Mesenchymal stem cell (in vitro differentiated cells and primary cell): ENCODE measurements at regions not wholly inside any gene's neighbourhood (a gene's known extent, or its start where the extent isn't known, plus 50 kb on each side); places are given as distances from the start of the nearest gene placed in this dataset.
"Not testable (repeated sequence)": the region's sequence is repeated elsewhere in the genome, so short reads cannot be mapped to it uniquely, and the experiment has no call there.

ENCODE experiments used
- DNase-seq: peaks from one replicate; pipeline ENCODE4 v3.0.0-alpha.2; 2013
- H2AFZ ChIP-seq: one replicate; pipeline ENCODE4 v1.6.1; 2013; ENCODE audit warnings: low read depth, mild to moderate bottlenecking, control low read depth, inconsistent platforms, low read length, moderate library complexity
- H2AK5ac ChIP-seq: 2 replicates; pipeline ENCODE4 v1.6.1; 2013; ENCODE audit warnings: low read length, moderate library complexity, mild to moderate bottlenecking, inconsistent platforms; ENCODE audit not compliant: severe bottlenecking
- H2BK120ac ChIP-seq: one replicate; pipeline ENCODE4 v1.6.1; 2013; ENCODE audit warnings: low read depth, mild to moderate bottlenecking, inconsistent platforms, low read length, moderate library complexity
- H2BK12ac ChIP-seq, 2 experiments: one replicate each; pipeline ENCODE4 v1.6.1; 2013; ENCODE audit warnings: inconsistent platforms in 2 of 2, low read length in 2 of 2, mild to moderate bottlenecking in 2 of 2, moderate library complexity in 2 of 2, control low read depth in 1 of 2
- H2BK15ac ChIP-seq: one replicate; pipeline ENCODE4 v1.6.1; 2013; ENCODE audit warnings: mild to moderate bottlenecking, low read depth, inconsistent platforms; ENCODE audit not compliant: poor library complexity, severe bottlenecking
- H2BK5ac ChIP-seq: 2 replicates; pipeline ENCODE4 v1.6.1; 2013; ENCODE audit warnings: low read depth, mild to moderate bottlenecking, low read length, control low read depth, inconsistent platforms; ENCODE audit not compliant: poor library complexity, severe bottlenecking
- H3K14ac ChIP-seq, 2 experiments: one replicate each; pipeline ENCODE4 v1.6.1; 2013; ENCODE audit warnings: inconsistent platforms in 2 of 2, low read length in 2 of 2, control low read depth in 1 of 2, mild to moderate bottlenecking in 1 of 2, moderate library complexity in 1 of 2
- H3K18ac ChIP-seq, 2 experiments: one replicate each; pipeline ENCODE4 v1.6.1; 2013; ENCODE audit warnings: inconsistent platforms in 2 of 2, low read length in 2 of 2, control low read depth in 1 of 2, low read depth in 1 of 2, mild to moderate bottlenecking in 1 of 2
- H3K23ac ChIP-seq, 2 experiments: one replicate each; pipeline ENCODE4 v1.6.1; 2013; ENCODE audit warnings: inconsistent platforms in 2 of 2, low read length in 2 of 2, mild to moderate bottlenecking in 2 of 2, moderate library complexity in 2 of 2, control low read depth in 1 of 2
- H3K27ac ChIP-seq: 2 replicates; pipeline ENCODE4 v1.5.1; 2013; ENCODE audit warnings: mild to moderate bottlenecking, moderate library complexity, low read length, control low read depth, inconsistent platforms; ENCODE audit not compliant: poor library complexity, severe bottlenecking
- H3K27me3 ChIP-seq, 2 experiments: 2 replicates each; pipeline versions ENCODE4 v1.6.1 to v1.7.0; 2013; ENCODE audit warnings: low read length in 2 of 2, mild to moderate bottlenecking in 2 of 2, moderate library complexity in 2 of 2, control low read depth in 1 of 2, inconsistent platforms in 1 of 2; ENCODE audit not compliant: control insufficient read depth in 1 of 2, insufficient read depth in 1 of 2
- H3K36me3 ChIP-seq, 2 experiments: 2 replicates each; pipeline versions ENCODE4 v1.6.1 to v1.7.0; 2013; ENCODE audit warnings: low read length in 2 of 2, control low read depth in 1 of 2, inconsistent platforms in 1 of 2, low read depth in 1 of 2, mild to moderate bottlenecking in 1 of 2; ENCODE audit not compliant: insufficient read depth in 2 of 2, control insufficient read depth in 1 of 2
- H3K4ac ChIP-seq, 2 experiments: one replicate each; pipeline ENCODE4 v1.6.1; 2013; ENCODE audit warnings: inconsistent platforms in 2 of 2, low read length in 2 of 2, mild to moderate bottlenecking in 2 of 2, moderate library complexity in 2 of 2, control low read depth in 1 of 2, low read depth in 1 of 2
- H3K4me1 ChIP-seq: 2 replicates; pipeline ENCODE4 v1.6.1; 2013; ENCODE audit warnings: low read depth, low read length, control low read depth; ENCODE audit not compliant: control insufficient read depth, insufficient read depth
- H3K4me2 ChIP-seq: 2 replicates; pipeline ENCODE4 v1.6.1; 2013; ENCODE audit warnings: low read length, mild to moderate bottlenecking, inconsistent platforms; ENCODE audit not compliant: poor library complexity, severe bottlenecking
- H3K4me3 ChIP-seq, 2 experiments: 2 replicates each; pipeline versions ENCODE4 v1.5.1 to v1.7.0; 2013; ENCODE audit warnings: low read length in 2 of 2, mild to moderate bottlenecking in 2 of 2, control low read depth in 1 of 2, low read depth in 1 of 2; ENCODE audit not compliant: insufficient read depth in 1 of 2
- H3K79me1 ChIP-seq: replicated peaks from 2 replicates; pipeline ENCODE4 v1.6.1; 2013; ENCODE audit warnings: mild to moderate bottlenecking, control low read depth, low read length, inconsistent platforms; ENCODE audit not compliant: poor library complexity, severe bottlenecking
- H3K9ac ChIP-seq: 2 replicates; pipeline ENCODE4 v1.7.0; 2013; ENCODE audit warnings: mild to moderate bottlenecking, low read length, moderate library complexity
- H3K9me3 ChIP-seq: 2 replicates; pipeline ENCODE4 v1.7.0; 2013; ENCODE audit warnings: mild to moderate bottlenecking, low read length; ENCODE audit not compliant: control insufficient read depth
- H4K8ac ChIP-seq: one replicate; pipeline ENCODE4 v1.6.1; 2013; ENCODE audit warnings: inconsistent platforms, mild to moderate bottlenecking, low read length, moderate library complexity
- H4K91ac ChIP-seq: one replicate; pipeline ENCODE4 v1.6.1; 2013; ENCODE audit warnings: mild to moderate bottlenecking, low read length, inconsistent platforms
- WGBS: methylation state at CpG from one replicate; pipeline ENCODE4 v1.1.7; 2013; ENCODE audit warnings: mixed read lengths; 5-methylcytosine and 5-hydroxymethylcytosine counted together

- H3K27ac ChIP-seq, H3K18ac ChIP-seq, DNase-seq: not testable (repeated sequence)
Observed at GRCh38 chr1:118280656-118281055, 95.6 kb upstream of the SPAG17 start.

GRCh38 chr1:118275472-118276115 is 90.6 kb upstream of the SPAG17 start:
- H3K79me1 ChIP-seq, result no peaks in the 10 kb centered on the region
- no peak overlapping the region for H3K27ac ChIP-seq
- no peak overlapping the region for H3K4ac ChIP-seq
- H3K23ac ChIP-seq, result no peak overlapping the region
- no peak overlapping the region for H2BK15ac ChIP-seq
- 85% methylated on average over 6 of the region's 8 CpGs for WGBS
- no peak overlapping the region for H4K91ac ChIP-seq
- no peak overlapping the region for H2AK5ac ChIP-seq
- peaks cover 0 to 3% of the 10 kb centered on the region in 2 experiments for H3K27me3 ChIP-seq
- H3K4me2 ChIP-seq, result no peak overlapping the region
- no peak overlapping the region for H4K8ac ChIP-seq
- no peak overlapping the region for H3K9ac ChIP-seq
- no peaks in the 10 kb centered on the region for H3K4me1 ChIP-seq
- H2BK5ac ChIP-seq, result no peak overlapping the region
- no peak overlapping the region for H2AFZ ChIP-seq
- no peak overlapping the region for H2BK120ac ChIP-seq
- no peaks in the 10 kb centered on the region for H3K36me3 ChIP-seq
- no peak for DNase-seq
- H2BK12ac ChIP-seq, result no peak overlapping the region
- H3K9me3 ChIP-seq, result no peaks in the 10 kb centered on the region
- H3K14ac ChIP-seq, result no peak overlapping the region
- H3K4me3 ChIP-seq, result no peak overlapping the region
- H3K18ac ChIP-seq, result no peak overlapping the region

More at GRCh38 chr1:118280656-118281055, 95.6 kb upstream of the SPAG17 start:
- H2BK12ac ChIP-seq, H3K9ac ChIP-seq, H3K4me1 ChIP-seq, H3K36me3 ChIP-seq, H3K9me3 ChIP-seq, H2BK120ac ChIP-seq, H3K79me1 ChIP-seq, H3K4me2 ChIP-seq, H3K23ac ChIP-seq, H2BK5ac ChIP-seq, H2AFZ ChIP-seq, H2AK5ac ChIP-seq, H3K4ac ChIP-seq, H4K91ac ChIP-seq, H3K4me3 ChIP-seq, H4K8ac ChIP-seq, H2BK15ac ChIP-seq, H3K27me3 ChIP-seq, H3K14ac ChIP-seq: not testable (repeated sequence)
- WGBS, result 97% methylated on average over 10 of the region's 10 CpGs

- no peak overlapping the region for H3K27ac ChIP-seq
- no peaks in the 10 kb centered on the region for H3K9me3 ChIP-seq
- H3K23ac ChIP-seq, result no peak overlapping the region
- H2BK15ac ChIP-seq, result no peak overlapping the region
- no peak overlapping the region for H3K4me3 ChIP-seq
- no peak overlapping the region for H2BK5ac ChIP-seq
- H3K9ac ChIP-seq, result no peak overlapping the region
- peaks cover 0 to 3% of the 10 kb centered on the region in 2 experiments for H3K27me3 ChIP-seq
- no peak overlapping the region for H3K18ac ChIP-seq
- H4K8ac ChIP-seq, result no peak overlapping the region
- H3K4me2 ChIP-seq, result no peak overlapping the region
- no peaks in the 10 kb centered on the region for H3K79me1 ChIP-seq
- H3K36me3 ChIP-seq, result no peaks in the 10 kb centered on the region
- 82% methylated on average over 5 of the region's 5 CpGs for WGBS
- H2AFZ ChIP-seq, result no peak overlapping the region
- H2AK5ac ChIP-seq, result no peak overlapping the region
- H3K14ac ChIP-seq, result no peak overlapping the region
- H2BK12ac ChIP-seq, result no peak overlapping the region
- H3K4ac ChIP-seq, result no peak overlapping the region
- no peaks in the 10 kb centered on the region for H3K4me1 ChIP-seq
- no peak overlapping the region for H2BK120ac ChIP-seq
- no peak overlapping the region for H4K91ac ChIP-seq
- no peak for DNase-seq
Observed at GRCh38 chr1:118272884-118273283, 87.9 kb upstream of the SPAG17 start.

GRCh38 chr1:118271883-118272282 is 86.9 kb upstream of the SPAG17 start:
- no peak overlapping the region for H2BK5ac ChIP-seq
- no peak overlapping the region for H3K4me3 ChIP-seq
- H3K18ac ChIP-seq, result no peak overlapping the region
- H3K79me1 ChIP-seq, result no peaks in the 10 kb centered on the region
- no peak overlapping the region for H2BK15ac ChIP-seq
- H3K4me2 ChIP-seq, result no peak overlapping the region
- 83% methylated on average over 3 of the region's 3 CpGs for WGBS
- H3K4me1 ChIP-seq, result no peaks in the 10 kb centered on the region
- no peak overlapping the region for H3K27ac ChIP-seq
- H3K4ac ChIP-seq, result no peak overlapping the region
- no peaks in the 10 kb centered on the region for H3K36me3 ChIP-seq
- no peak overlapping the region for H2BK12ac ChIP-seq
- H2BK120ac ChIP-seq, result no peak overlapping the region
- DNase-seq, result no peak
- no peak overlapping the region for H4K8ac ChIP-seq
- H3K27me3 ChIP-seq, result no peaks in the 10 kb centered on the region
- H2AFZ ChIP-seq, result no peak overlapping the region
- no peak overlapping the region for H3K14ac ChIP-seq
- no peaks in the 10 kb centered on the region for H3K9me3 ChIP-seq
- H3K23ac ChIP-seq, result no peak overlapping the region
- no peak overlapping the region for H4K91ac ChIP-seq
- H2AK5ac ChIP-seq, result no peak overlapping the region
- no peak overlapping the region for H3K9ac ChIP-seq
